ENCODE measurements at regions not wholly inside any gene's neighbourhood (a gene's known extent, or its start where the extent isn't known, plus 50 kb on each side); places are given as distances from the start of the nearest gene placed in this dataset.
"Not testable (repeated sequence)": the region's sequence is repeated elsewhere in the genome, so short reads cannot be mapped to it uniquely, and the experiment has no call there.

- H3K4me3 ChIP-seq: no peak overlapping the region
- TF ChIP-seq CTCF (IDR thresholded peaks at IDR 0.05): no peak
- no peak for TF ChIP-seq EP300 (IDR thresholded peaks at IDR 0.05)
- no peak for TF ChIP-seq POLR2A (IDR thresholded peaks at IDR 0.05)
- no peak for TF ChIP-seq POLR2AphosphoS5 (IDR thresholded peaks at IDR 0.05)
- no peaks in the 10 kb centered on the region for H3K9me3 ChIP-seq
- DNase-seq (no peak), ATAC-seq (ENCODE audit: low FRiP score in 2 of 2) (no peak)
- WGBS, 2 donors: 46 to 56% methylated on average over 7 of the region's 7 CpGs
- no peaks in the 10 kb centered on the region for H3K36me3 ChIP-seq
- no peaks in the 10 kb centered on the region for H3K27me3 ChIP-seq
- H3K27ac ChIP-seq: no peak overlapping the region
- H3K4me1 ChIP-seq: no peaks in the 10 kb centered on the region
Measured at GRCh38 chr3:10645800-10646199, 140.4 kb upstream of the ATP2B2 start.

- ATAC-seq (ENCODE audit: low FRiP score in 2 of 2) (no peak), DNase-seq (no peak)
- no peaks in the 10 kb centered on the region for H3K36me3 ChIP-seq
- H3K27me3 ChIP-seq: no peaks in the 10 kb centered on the region
- WGBS, 2 donors: 53 to 54% methylated on average over 9 of the region's 9 CpGs
- H3K9me3 ChIP-seq: no peaks in the 10 kb centered on the region
- H3K4me1 ChIP-seq: no peaks in the 10 kb centered on the region
- no peak overlapping the region for H3K4me3 ChIP-seq
- TF ChIP-seq EP300 (IDR thresholded peaks at IDR 0.05): no peak
- H3K27ac ChIP-seq: no peak overlapping the region
Measured at GRCh38 chr3:10646531-10647335, 141.3 kb upstream of the ATP2B2 start.

- no peak for DNase-seq
- ATAC-seq (ENCODE audit: low FRiP score in 2 of 2): no peak
- 78 to 86% methylated on average over 5 of the region's 5 CpGs for WGBS, 2 donors
- Histone ChIP-seq H3K9me3 (no peaks in the 10 kb centered on the region), H3K27me3 (no peaks in the 10 kb centered on the region), H3K36me3 (no peaks in the 10 kb centered on the region), H3K4me1 (no peaks in the 10 kb centered on the region), H3K4me3 (no peak overlapping the region), H3K27ac (no peak overlapping the region)
- TF ChIP-seq POLR2AphosphoS5 (IDR thresholded peaks at IDR 0.05): no peak
- TF ChIP-seq POLR2A (IDR thresholded peaks at IDR 0.05): no peak
- TF ChIP-seq EP300 (IDR thresholded peaks at IDR 0.05): no peak
- no peak for TF ChIP-seq CTCF (IDR thresholded peaks at IDR 0.05)
Measured at GRCh38 chr3:10647376-10647775, 142.0 kb upstream of the ATP2B2 start.

- no peaks in the 10 kb centered on the region for H3K36me3 ChIP-seq
- no peaks in the 10 kb centered on the region for H3K4me1 ChIP-seq
- DNase-seq (peak in 1 of 2 donors; percentile 6), ATAC-seq (ENCODE audit: low FRiP score in 2 of 2) (no peak)
- no peaks in the 10 kb centered on the region for H3K27me3 ChIP-seq
- TF ChIP-seq POLR2AphosphoS5 (IDR thresholded peaks at IDR 0.05): no peak
- no peak for TF ChIP-seq EP300 (IDR thresholded peaks at IDR 0.05)
- TF ChIP-seq CTCF (IDR thresholded peaks at IDR 0.05): no peak
- no peak overlapping the region for H3K27ac ChIP-seq
- H3K9me3 ChIP-seq: no peaks in the 10 kb centered on the region
- no peak overlapping the region for H3K4me3 ChIP-seq
- WGBS, 2 donors: 75 to 87% methylated on average over 4 of the region's 4 CpGs
Measured at GRCh38 chr3:10648181-10648580, 142.8 kb upstream of the ATP2B2 start.

GRCh38 chr3:10649463-10649862 lies 144.1 kb upstream of the ATP2B2 start:
- H3K4me1 ChIP-seq; H3K27ac ChIP-seq; H3K36me3 ChIP-seq; ATAC-seq (ENCODE audit: low FRiP score in 2 of 2); H3K9me3 ChIP-seq; H3K4me3 ChIP-seq; DNase-seq; H3K27me3 ChIP-seq: not testable (repeated sequence)
- 32 to 72% methylated on average over 1 of the region's 1 CpG for WGBS, 2 donors

- DNase-seq: no peak
- H3K4me3 ChIP-seq: no peak overlapping the region
- H3K9me3 ChIP-seq: no peaks in the 10 kb centered on the region
- H3K27ac ChIP-seq: no peak overlapping the region
- no peaks in the 10 kb centered on the region for H3K4me1 ChIP-seq
- ATAC-seq (ENCODE audit: low FRiP score in 2 of 2): no peak
- TF ChIP-seq EP300 (IDR thresholded peaks at IDR 0.05) (no peak), CTCF (IDR thresholded peaks at IDR 0.05) (no peak), POLR2AphosphoS5 (IDR thresholded peaks at IDR 0.05) (no peak), POLR2A (IDR thresholded peaks at IDR 0.05) (no peak)
- H3K36me3 ChIP-seq: no peaks in the 10 kb centered on the region
- no peaks in the 10 kb centered on the region for H3K27me3 ChIP-seq
Measured at GRCh38 chr3:10651506-10651905, 146.1 kb upstream of the ATP2B2 start.
